ENCODE measurements at regions not wholly inside any gene's neighbourhood (a gene's known extent, or its start where the extent isn't known, plus 50 kb on each side); places are given as distances from the start of the nearest gene placed in this dataset.

- TF ChIP-seq ZFP62 (CRISPR knock-in tag; IDR thresholded peaks at IDR 0.05) (no peak), ZBTB20 (CRISPR knock-in tag; IDR thresholded peaks at IDR 0.05; ENCODE audit: borderline replicate concordance, low read depth) (no peak), CTCF (CRISPR knock-in tag; IDR thresholded peaks at IDR 0.05) (no peak), RAD51 (IDR thresholded peaks at IDR 0.05; ENCODE audit: borderline replicate concordance) (no peak), ZNF274 (CRISPR knock-in tag; IDR thresholded peaks at IDR 0.05) (no peak), ZNF850 (CRISPR knock-in tag; conservative IDR thresholded peaks at IDR 0.05) (no peak), ZNF503 (CRISPR knock-in tag; IDR thresholded peaks at IDR 0.05) (no peak), HOXA5 (CRISPR knock-in tag; IDR thresholded peaks at IDR 0.05) (no peak), CC2D1A (CRISPR knock-in tag; IDR thresholded peaks at IDR 0.05) (no peak), ERF (CRISPR knock-in tag; IDR thresholded peaks at IDR 0.05) (no peak), EED (CRISPR knock-in tag; IDR thresholded peaks at IDR 0.05) (no peak), UBTF (CRISPR knock-in tag; IDR thresholded peaks at IDR 0.05) (no peak), ZMYM3 (CRISPR knock-in tag; IDR thresholded peaks at IDR 0.05) (no peak)
These were observed 109.3 kb upstream of the SCN10A start for GRCh38 chr3:38925351-38925750.
